ENCODE measurements at regions not wholly inside any gene's neighbourhood (a gene's known extent, or its start where the extent isn't known, plus 50 kb on each side); places are given as distances from the start of the nearest gene placed in this dataset.
"Not testable (repeated sequence)": the region's sequence is repeated elsewhere in the genome, so short reads cannot be mapped to it uniquely, and the experiment has no call there.

DNA sequence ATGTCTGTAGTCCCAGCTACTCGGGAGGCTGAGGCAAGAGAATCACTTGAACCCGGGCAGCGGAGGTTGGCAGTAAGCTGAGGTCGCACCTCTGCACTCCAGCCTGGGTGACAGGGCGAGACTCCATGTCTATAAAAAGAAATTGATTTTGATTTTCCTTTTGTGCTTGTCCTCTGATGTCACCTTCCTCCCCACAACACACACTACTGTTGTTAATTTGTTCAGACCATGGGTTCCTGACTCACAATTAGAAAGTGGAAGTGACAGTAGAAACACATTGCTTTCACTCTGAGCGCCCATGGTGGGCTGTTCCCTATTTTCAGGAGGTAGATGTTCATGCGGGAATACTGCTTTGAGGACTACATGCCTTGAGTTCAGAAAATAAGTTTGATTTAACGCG is 165.5 kb upstream of the KCNJ6 start:
- ATAC-seq: peak in 1 of 2 donors; percentile 40
- Histone ChIP-seq H3K4me1 (ENCODE audit: control insufficient read depth, insufficient read depth, low read length) (no peaks in the 10 kb centered on the region), H3K4me3 (ENCODE audit: low read length) (no peak overlapping the region), H3K9me3 (ENCODE audit: control insufficient read depth, low read length) (no peaks in the 10 kb centered on the region), H3K27me3 (ENCODE audit: control insufficient read depth, insufficient read depth) (no peaks in the 10 kb centered on the region), H3K27ac (ENCODE audit: low read length) (peak overlapping the region; percentile 79)
- intact Hi-C loops (cut with DNase I): no loop called here
- 77% methylated on average over 9 of the region's 9 CpGs for WGBS
- DNase-seq: no peak

DNA sequence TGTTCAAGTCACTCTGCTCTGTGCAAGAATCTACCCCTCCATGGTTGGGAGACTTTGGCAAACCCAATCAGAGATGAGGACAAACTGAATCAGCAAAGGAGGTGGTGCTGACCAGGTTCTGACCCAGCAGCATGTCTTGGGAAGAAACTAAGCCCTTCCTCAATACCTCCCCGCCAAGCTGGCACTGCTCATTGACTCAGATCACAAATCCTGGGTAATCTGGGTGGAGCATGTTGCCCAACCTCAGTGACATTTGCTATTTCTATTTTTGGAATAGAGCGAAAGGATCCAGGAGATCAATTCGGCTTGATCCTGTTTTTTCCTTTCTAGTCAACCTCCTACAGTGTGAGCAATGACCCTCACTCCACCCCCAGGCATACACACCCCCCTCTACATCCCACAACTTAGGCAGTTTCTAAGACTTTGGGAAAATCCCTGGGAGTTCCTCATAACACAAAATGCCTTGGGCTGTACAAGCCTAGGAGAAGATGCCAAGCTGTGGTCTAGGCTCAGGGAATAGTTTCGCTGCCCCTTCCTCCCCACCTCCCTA is 166.8 kb upstream of the KCNJ6 start:
- H3K4me3 ChIP-seq (ENCODE audit: low read length): no peak overlapping the region
- H3K27ac ChIP-seq (ENCODE audit: low read length): no peak overlapping the region
- no peaks in the 10 kb centered on the region for H3K4me1 ChIP-seq (ENCODE audit: control insufficient read depth, insufficient read depth, low read length)
- 71% methylated on average over 4 of the region's 4 CpGs for WGBS
- DNase-seq (no peak), ATAC-seq (no peak)
- intact Hi-C loops (cut with DNase I): no loop called here
- no peaks in the 10 kb centered on the region for H3K27me3 ChIP-seq (ENCODE audit: control insufficient read depth, insufficient read depth)
- no peaks in the 10 kb centered on the region for H3K9me3 ChIP-seq (ENCODE audit: control insufficient read depth, low read length)

GRCh38 chr21:38083535-38083934 is 167.3 kb upstream of the KCNJ6 start:
- H3K27ac ChIP-seq (ENCODE audit: low read length): no peak overlapping the region
- no peaks in the 10 kb centered on the region for H3K4me1 ChIP-seq (ENCODE audit: control insufficient read depth, insufficient read depth, low read length)
- ATAC-seq (no peak), DNase-seq (no peak)
- H3K9me3 ChIP-seq (ENCODE audit: control insufficient read depth, low read length): no peaks in the 10 kb centered on the region
- intact Hi-C loops (cut with DNase I): no loop called here
- no peaks in the 10 kb centered on the region for H3K27me3 ChIP-seq (ENCODE audit: control insufficient read depth, insufficient read depth)
- no peak overlapping the region for H3K4me3 ChIP-seq (ENCODE audit: low read length)

DNA sequence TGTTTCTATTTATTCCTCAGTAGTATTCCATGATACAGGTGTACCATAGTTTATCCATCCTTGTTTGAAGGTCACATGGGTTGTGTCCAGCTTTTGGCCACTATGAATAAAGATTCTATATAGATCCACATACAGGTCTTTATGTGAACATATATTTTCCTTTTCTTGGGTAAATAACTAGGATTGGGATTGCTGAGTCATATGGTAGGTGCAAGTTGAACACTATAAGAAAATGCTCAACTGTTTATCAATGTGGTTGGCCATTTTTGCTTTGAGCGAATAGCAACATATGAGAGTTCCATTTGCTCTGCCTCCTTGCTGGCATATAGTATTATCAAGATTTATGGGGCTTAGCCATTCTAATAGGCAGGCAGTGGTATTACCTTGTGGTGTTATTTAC is 170.2 kb upstream of the KCNJ15 start:
- Histone ChIP-seq H3K27me3 (ENCODE audit: control insufficient read depth, insufficient read depth) (no peaks in the 10 kb centered on the region), H3K4me1 (ENCODE audit: control insufficient read depth, insufficient read depth, low read length) (no peaks in the 10 kb centered on the region), H3K9me3 (ENCODE audit: control insufficient read depth, low read length) (no peaks in the 10 kb centered on the region), H3K4me3 (ENCODE audit: low read length) (no peak overlapping the region), H3K27ac (ENCODE audit: low read length) (no peak overlapping the region)
- 97% methylated on average over 1 of the region's 1 CpG for WGBS
- intact Hi-C loops (cut with DNase I): no loop called here
- ATAC-seq (no peak), DNase-seq (no peak)

- ATAC-seq (no peak), DNase-seq (no peak)
- 71% methylated on average over 13 of the region's 13 CpGs for WGBS
- Histone ChIP-seq H3K27me3 (ENCODE audit: control insufficient read depth, insufficient read depth) (no peaks in the 10 kb centered on the region), H3K9me3 (ENCODE audit: control insufficient read depth, low read length) (no peaks in the 10 kb centered on the region), H3K27ac (ENCODE audit: low read length) (no peak overlapping the region), H3K4me1 (ENCODE audit: control insufficient read depth, insufficient read depth, low read length) (no peaks in the 10 kb centered on the region), H3K4me3 (ENCODE audit: low read length) (no peak overlapping the region)
- intact Hi-C loops (cut with DNase I): no loop called here
These were observed 167.7 kb upstream of the KCNJ15 start for GRCh38 chr21:38088916-38089762.

DNA sequence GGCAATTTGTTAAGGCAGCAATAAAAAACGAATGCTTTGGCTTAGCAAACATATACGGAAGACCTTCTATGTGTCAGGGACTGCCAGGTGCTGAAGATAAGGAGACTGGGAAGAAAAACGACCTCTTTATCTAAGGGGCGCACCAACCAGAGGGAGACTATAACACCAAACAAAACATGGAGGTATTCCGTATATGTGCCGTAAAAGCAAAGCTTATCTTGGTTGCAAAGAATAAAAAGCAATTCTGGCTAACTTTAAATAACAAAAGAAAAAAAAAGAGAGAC is 167.1 kb upstream of the KCNJ15 start:
- H3K27ac ChIP-seq (ENCODE audit: low read length): no peak overlapping the region
- intact Hi-C loops (cut with DNase I): no loop called here
- no peak overlapping the region for H3K4me3 ChIP-seq (ENCODE audit: low read length)
- H3K27me3 ChIP-seq (ENCODE audit: control insufficient read depth, insufficient read depth): no peaks in the 10 kb centered on the region
- H3K4me1 ChIP-seq (ENCODE audit: control insufficient read depth, insufficient read depth, low read length): no peaks in the 10 kb centered on the region
- WGBS: 53% methylated on average over 6 of the region's 6 CpGs
- H3K9me3 ChIP-seq (ENCODE audit: control insufficient read depth, low read length): no peaks in the 10 kb centered on the region
- DNase-seq: no peak
- no peak for ATAC-seq

DNA sequence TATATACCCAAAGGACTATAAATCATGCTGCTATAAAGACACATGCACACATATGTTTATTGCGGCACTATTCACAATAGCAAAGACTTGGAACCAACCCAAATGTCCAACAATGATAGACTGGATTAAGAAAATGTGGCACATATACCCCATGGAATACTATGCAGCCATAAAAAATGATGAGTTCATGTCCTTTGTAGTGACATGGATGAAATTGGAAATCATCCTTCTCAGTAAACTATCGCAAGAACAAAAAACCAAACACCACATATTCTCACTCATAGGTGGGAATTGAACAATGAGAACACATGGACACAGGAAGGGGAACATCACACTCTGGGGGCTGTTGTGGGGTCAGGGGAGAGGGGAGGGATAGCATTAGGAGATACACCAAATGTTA is 165.7 kb upstream of the KCNJ15 start:
- H3K27me3 ChIP-seq (ENCODE audit: control insufficient read depth, insufficient read depth); ATAC-seq; H3K4me1 ChIP-seq (ENCODE audit: control insufficient read depth, insufficient read depth, low read length); H3K4me3 ChIP-seq (ENCODE audit: low read length); intact Hi-C loops (cut with DNase I); DNase-seq; H3K27ac ChIP-seq (ENCODE audit: low read length); H3K9me3 ChIP-seq (ENCODE audit: control insufficient read depth, low read length): not testable (repeated sequence)
- 92% methylated on average over 1 of the region's 2 CpGs for WGBS

DNA sequence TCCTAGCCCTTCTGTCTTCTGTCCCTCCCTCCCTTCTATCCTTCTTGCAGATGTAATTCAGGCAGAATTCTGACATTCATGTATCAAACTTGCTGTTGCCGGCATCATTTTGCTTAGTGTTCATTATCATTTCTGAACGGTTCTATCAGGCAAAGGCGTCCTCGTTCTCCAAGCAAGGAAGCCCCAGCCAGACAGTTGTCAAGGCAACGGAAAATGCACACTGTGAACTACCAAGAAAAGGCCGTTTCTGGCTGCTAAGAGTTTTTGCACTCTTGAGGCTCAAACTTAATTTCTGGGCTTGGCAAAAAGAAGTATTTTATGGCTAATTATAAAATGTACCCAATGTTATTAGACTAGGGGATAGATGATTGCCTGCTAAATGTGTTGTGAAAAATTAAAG is 164.7 kb upstream of the KCNJ15 start:
- DNase-seq (no peak), ATAC-seq (no peak)
- Histone ChIP-seq H3K9me3 (ENCODE audit: control insufficient read depth, low read length) (no peaks in the 10 kb centered on the region), H3K4me1 (ENCODE audit: control insufficient read depth, insufficient read depth, low read length) (no peaks in the 10 kb centered on the region), H3K27me3 (ENCODE audit: control insufficient read depth, insufficient read depth) (no peaks in the 10 kb centered on the region), H3K4me3 (ENCODE audit: low read length) (no peak overlapping the region), H3K27ac (ENCODE audit: low read length) (no peak overlapping the region)
- intact Hi-C loops (cut with DNase I): no loop called here
- WGBS: 37% methylated on average over 6 of the region's 6 CpGs

DNA sequence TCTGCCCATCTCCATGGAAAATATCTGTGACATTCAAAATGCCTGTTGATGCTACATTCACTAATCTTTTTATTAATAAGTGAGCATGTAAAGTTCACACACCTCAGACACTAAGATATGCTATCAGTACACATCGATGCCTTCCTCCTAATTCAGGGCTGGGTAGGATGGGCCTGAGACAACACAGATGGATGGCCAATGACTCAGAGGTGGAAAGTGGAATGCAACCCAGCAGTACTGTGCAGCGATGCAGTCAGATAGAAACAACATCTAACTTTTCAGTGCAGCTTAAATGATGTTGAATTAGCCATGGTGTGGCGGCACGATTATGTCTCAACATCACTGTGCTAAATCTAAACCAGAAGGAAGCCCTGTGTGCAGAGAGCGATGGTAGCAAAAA is 161.6 kb upstream of the KCNJ15 start:
- H3K9me3 ChIP-seq (ENCODE audit: control insufficient read depth, low read length): peaks cover 3% of the 10 kb centered on the region
- intact Hi-C loops (cut with DNase I): no loop called here
- 77% methylated on average over 5 of the region's 5 CpGs for WGBS

GRCh38 chr21:38097789-38098188 is 159.0 kb upstream of the KCNJ15 start:
- DNase-seq (no peak), ATAC-seq (no peak)
- Histone ChIP-seq H3K9me3 (ENCODE audit: control insufficient read depth, low read length) (peaks cover 3% of the 10 kb centered on the region), H3K27ac (ENCODE audit: low read length) (no peak overlapping the region), H3K4me3 (ENCODE audit: low read length) (no peak overlapping the region), H3K27me3 (ENCODE audit: control insufficient read depth, insufficient read depth) (no peaks in the 10 kb centered on the region), H3K4me1 (ENCODE audit: control insufficient read depth, insufficient read depth, low read length) (no peaks in the 10 kb centered on the region)
- intact Hi-C loops (cut with DNase I): no loop called here

More for the DNA sequence above, 161.6 kb upstream of the KCNJ15 start:
- H3K4me1 ChIP-seq (ENCODE audit: control insufficient read depth, insufficient read depth, low read length): no peaks in the 10 kb centered on the region
- H3K27me3 ChIP-seq (ENCODE audit: control insufficient read depth, insufficient read depth): no peaks in the 10 kb centered on the region
- no peak overlapping the region for H3K27ac ChIP-seq (ENCODE audit: low read length)
- ATAC-seq (no peak), DNase-seq (no peak)
- H3K4me3 ChIP-seq (ENCODE audit: low read length): no peak overlapping the region

DNA sequence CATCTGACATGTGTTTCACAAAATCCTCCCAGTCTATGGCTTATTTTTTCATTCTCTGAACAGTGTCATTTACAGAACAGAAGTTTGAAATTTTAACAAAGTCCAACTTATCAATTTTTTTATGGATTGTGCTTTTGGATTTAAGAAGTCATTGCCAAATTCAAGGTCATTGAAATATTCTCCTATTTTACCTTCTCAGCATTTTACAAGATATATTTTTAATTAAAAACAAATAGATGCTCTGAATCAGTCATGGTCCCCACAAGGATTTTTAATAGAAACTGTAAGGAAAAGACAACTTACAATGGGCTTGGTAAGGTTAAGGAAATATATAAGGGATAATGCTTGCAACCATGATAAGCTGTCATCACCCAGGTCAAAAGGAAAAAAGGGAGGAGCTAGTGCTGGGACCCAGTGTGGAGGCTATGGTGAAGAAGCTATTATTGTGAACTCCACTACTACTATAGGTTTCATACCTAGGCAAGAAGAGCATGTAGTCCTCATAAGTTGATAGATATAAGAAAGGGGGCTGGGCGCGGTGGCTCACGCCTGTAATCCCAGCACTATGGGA is 144.5 kb upstream of the KCNJ15 start:
- intact Hi-C loops (cut with DNase I): no loop called here
- H3K4me3 ChIP-seq (ENCODE audit: low read length): no peak overlapping the region
- H3K27me3 ChIP-seq (ENCODE audit: control insufficient read depth, insufficient read depth): no peaks in the 10 kb centered on the region
- WGBS: 98% methylated on average over 3 of the region's 3 CpGs
- DNase-seq: no peak
- H3K27ac ChIP-seq (ENCODE audit: low read length): no peak overlapping the region
- H3K4me1 ChIP-seq (ENCODE audit: control insufficient read depth, insufficient read depth, low read length): no peaks in the 10 kb centered on the region
- H3K9me3 ChIP-seq (ENCODE audit: control insufficient read depth, low read length): no peaks in the 10 kb centered on the region
- no peak for ATAC-seq
